Right ventricle myocardium superior (tissue), 1 donor: ENCODE measurements at regions not wholly inside any gene's neighbourhood (a gene's known extent, or its start where the extent isn't known, plus 50 kb on each side); places are given as distances from the start of the nearest gene placed in this dataset.

Source experiments
- ATAC-seq: fragments of 200-7000 bp; cut with Tn5 transposase; one replicate; pipeline ENCODE4 v1.9.1; 2020; ENCODE audit warnings: mild to moderate bottlenecking; ENCODE audit not compliant: poor library complexity
- DNase-seq: peaks from one replicate; pipeline ENCODE4 v3.0.0-alpha.2; 2020
- intact Hi-C: fragments of 100-400 bp; cut with DNase I; formaldehyde crosslinking; loops from one replicate; pipeline ENCODE4 v1.11.2; 2022
- donor health status: DM: no; HTN: yes; CAD: no; lungs with severe emphysema.

- no peak for ATAC-seq
- intact Hi-C loops, result no loop called here
These were observed 61.2 kb upstream of the CHST1 start for GRCh38 chr11:45726493-45727054.

GRCh38 chr11:45725776-45726492 is 60.5 kb upstream of the CHST1 start:
- ATAC-seq, result no peak
- DNase-seq, result no peak
- intact Hi-C loops, result no loop called here

More at GRCh38 chr11:45726493-45727054, 61.2 kb upstream of the CHST1 start:
- no peak for DNase-seq

- DNase-seq (no peak), ATAC-seq (no peak)
- intact Hi-C loops, result no loop called here
These were observed 59.7 kb upstream of the CHST1 start for GRCh38 chr11:45725121-45725520.

GRCh38 chr11:45724153-45724552 is 58.7 kb upstream of the CHST1 start:
- ATAC-seq, result no peak
- DNase-seq, result no peak
- intact Hi-C loops, result no loop called here

GRCh38 chr11:45723397-45723796 is 58.0 kb upstream of the CHST1 start:
- no peak for DNase-seq
- no peak for ATAC-seq
- intact Hi-C loops, result no loop called here

GRCh38 chr11:45722144-45722543 is 56.7 kb upstream of the CHST1 start:
- DNase-seq (no peak), ATAC-seq (no peak)
- intact Hi-C loops, result no loop called here

GRCh38 chr11:45717526-45717925 is 52.1 kb upstream of the CHST1 start:
- no peak for DNase-seq
- intact Hi-C loops, result no loop called here
- no peak for ATAC-seq

GRCh38 chr11:45715418-45715817 is 50.0 kb upstream of the CHST1 start:
- ATAC-seq (no peak), DNase-seq (no peak)
- intact Hi-C loops, result no loop called here
